ENCODE measurements at regions not wholly inside any gene's neighbourhood (a gene's known extent, or its start where the extent isn't known, plus 50 kb on each side); places are given as distances from the start of the nearest gene placed in this dataset.

GRCh38 chr11:37687130-37687529, 1089.1 kb upstream of the RAG2 start:
- H3K9me3 ChIP-seq, result no peaks in the 10 kb centered on the region
- no peaks in the 10 kb centered on the region for H3K36me3 ChIP-seq
- TF ChIP-seq POLR2A (IDR thresholded peaks at IDR 0.05) (no peak), CTCF (IDR thresholded peaks at IDR 0.05) (no peak)
- intact Hi-C loops (cut with DNase I; ENCODE audit: low total_unique reads), result no loop called here
- DNase-seq, result no peak
- no peak overlapping the region for H3K4me3 ChIP-seq
- H3K4me1 ChIP-seq, result no peaks in the 10 kb centered on the region
- H3K27me3 ChIP-seq, result no peaks in the 10 kb centered on the region
- no peak overlapping the region for H3K27ac ChIP-seq

GRCh38 chr11:37671321-37671720, 1073.3 kb upstream of the RAG2 start:
- Histone ChIP-seq H3K27me3 (no peaks in the 10 kb centered on the region), H3K4me3 (no peak overlapping the region), H3K27ac (no peak overlapping the region), H3K9me3 (no peaks in the 10 kb centered on the region), H3K36me3 (no peaks in the 10 kb centered on the region), H3K4me1 (no peaks in the 10 kb centered on the region)
- DNase-seq, result no peak
- TF ChIP-seq CTCF (IDR thresholded peaks at IDR 0.05), result no peak
- TF ChIP-seq POLR2A (IDR thresholded peaks at IDR 0.05), result no peak
- intact Hi-C loops (cut with DNase I; ENCODE audit: low total_unique reads), result no loop called here

GRCh38 chr11:37666960-37667359, 1068.9 kb upstream of the RAG2 start:
- no peaks in the 10 kb centered on the region for H3K27me3 ChIP-seq
- no peak for DNase-seq
- H3K36me3 ChIP-seq, result no peaks in the 10 kb centered on the region
- no peaks in the 10 kb centered on the region for H3K4me1 ChIP-seq
- H3K4me3 ChIP-seq, result no peak overlapping the region
- no peak for TF ChIP-seq CTCF (IDR thresholded peaks at IDR 0.05)
- TF ChIP-seq POLR2A (IDR thresholded peaks at IDR 0.05), result no peak
- no peaks in the 10 kb centered on the region for H3K9me3 ChIP-seq
- no peak overlapping the region for H3K27ac ChIP-seq
- intact Hi-C loops (cut with DNase I; ENCODE audit: low total_unique reads), result no loop called here

GRCh38 chr11:37657645-37658044, 1059.6 kb upstream of the RAG2 start:
- Histone ChIP-seq H3K4me1 (no peaks in the 10 kb centered on the region), H3K9me3 (no peaks in the 10 kb centered on the region), H3K27me3 (no peaks in the 10 kb centered on the region), H3K27ac (no peak overlapping the region), H3K4me3 (no peak overlapping the region), H3K36me3 (no peaks in the 10 kb centered on the region)
- TF ChIP-seq POLR2A (IDR thresholded peaks at IDR 0.05), result no peak
- no peak for TF ChIP-seq CTCF (IDR thresholded peaks at IDR 0.05)
- no peak for DNase-seq
- intact Hi-C loops (cut with DNase I; ENCODE audit: low total_unique reads), result no loop called here

GRCh38 chr11:37647767-37648166, 1049.7 kb upstream of the RAG2 start:
- intact Hi-C loops (cut with DNase I; ENCODE audit: low total_unique reads), result no loop called here
- no peaks in the 10 kb centered on the region for H3K4me1 ChIP-seq
- H3K27ac ChIP-seq, result no peak overlapping the region
- DNase-seq, result no peak
- no peak for TF ChIP-seq CTCF (IDR thresholded peaks at IDR 0.05)
- no peak for TF ChIP-seq POLR2A (IDR thresholded peaks at IDR 0.05)
- H3K9me3 ChIP-seq, result no peaks in the 10 kb centered on the region
- no peak overlapping the region for H3K4me3 ChIP-seq
- no peaks in the 10 kb centered on the region for H3K36me3 ChIP-seq
- H3K27me3 ChIP-seq, result no peaks in the 10 kb centered on the region

All from uterus (tissue), 3 donors.